Neuronal stem cell (in vitro differentiated cells): ENCODE measurements at regions not wholly inside any gene's neighbourhood (a gene's known extent, or its start where the extent isn't known, plus 50 kb on each side); places are given as distances from the start of the nearest gene placed in this dataset.
A peak's percentile ranks its signal among the peaks of the same experiment; 100 is the strongest.

Experiments used
- DNase-seq: peaks from one replicate; pipeline ENCODE4 v3.0.0-alpha.2; 2013; ENCODE audit warnings: low spot score
- H2AFZ ChIP-seq: one replicate; pipeline ENCODE4 v1.6.1; 2013; ENCODE audit warnings: mild to moderate bottlenecking, low read length, inconsistent platforms
- H2AK5ac ChIP-seq: 2 replicates; pipeline ENCODE4 v1.6.1; 2013; ENCODE audit warnings: low read depth, mild to moderate bottlenecking, inconsistent platforms, low read length, moderate library complexity, mixed read lengths
- H2BK120ac ChIP-seq: 2 replicates; pipeline ENCODE4 v1.6.1; 2013; ENCODE audit warnings: low read depth, mild to moderate bottlenecking, inconsistent platforms, low read length, moderate library complexity, mixed read lengths
- H2BK12ac ChIP-seq: one replicate; pipeline ENCODE4 v1.6.1; 2013; ENCODE audit warnings: low read length, inconsistent platforms
- H2BK15ac ChIP-seq: 2 replicates; pipeline ENCODE4 v1.6.1; 2013; ENCODE audit warnings: mild to moderate bottlenecking, low read length, inconsistent platforms, mixed read lengths
- H2BK5ac ChIP-seq: one replicate; pipeline ENCODE4 v1.6.1; 2013; ENCODE audit warnings: inconsistent platforms, mild to moderate bottlenecking, low read length, moderate library complexity
- H3K14ac ChIP-seq: one replicate; pipeline ENCODE4 v1.6.1; 2013; ENCODE audit warnings: low read length, inconsistent platforms
- H3K18ac ChIP-seq: 2 replicates; pipeline ENCODE4 v1.6.1; 2013; ENCODE audit warnings: low read length, inconsistent platforms
- H3K23ac ChIP-seq: 2 replicates; pipeline ENCODE4 v1.6.1; 2013; ENCODE audit warnings: low read depth, mild to moderate bottlenecking, mixed read lengths, low read length, inconsistent platforms; ENCODE audit not compliant: poor library complexity
- H3K27ac ChIP-seq: replicated peaks from 3 replicates; pipeline ENCODE4 v1.5.1; 2013; ENCODE audit warnings: low read length, inconsistent platforms
- H3K27me3 ChIP-seq, 3 experiments: 2 replicates each; pipeline ENCODE4 v1.6.1; 2013; ENCODE audit warnings: low read length in 3 of 3, mild to moderate bottlenecking in 2 of 3, inconsistent platforms in 1 of 3, low read depth in 1 of 3, mixed read lengths in 1 of 3, moderate library complexity in 1 of 3; ENCODE audit not compliant: control insufficient read depth in 3 of 3, insufficient read depth in 3 of 3
- H3K36me3 ChIP-seq, 2 donors: replicated peaks in 1 of 2; 2 replicates each; pipeline ENCODE4 v1.6.1; 2013; ENCODE audit warnings: low read length in 2 of 2; ENCODE audit not compliant: control insufficient read depth in 2 of 2, insufficient read depth in 2 of 2
- H3K4ac ChIP-seq: 2 replicates; pipeline ENCODE4 v1.6.1; 2013; ENCODE audit warnings: inconsistent platforms, mild to moderate bottlenecking, low read length, moderate library complexity
- H3K4me1 ChIP-seq, 2 donors: 1 replicate in 1 of 2; 2 replicates in 1 of 2; pipeline ENCODE4 v1.6.1; 2013; ENCODE audit warnings: low read length in 2 of 2, low read depth in 1 of 2; ENCODE audit not compliant: control insufficient read depth in 2 of 2, insufficient read depth in 1 of 2
- H3K4me2 ChIP-seq: one replicate; pipeline ENCODE4 v1.6.1; 2013; ENCODE audit warnings: mild to moderate bottlenecking, low read length, inconsistent platforms; ENCODE audit not compliant: insufficient read depth, poor library complexity, severe bottlenecking
- H3K4me3 ChIP-seq, 2 donors: 2 replicates each; pipeline ENCODE4 v1.5.1; 2013; ENCODE audit warnings: low read length in 2 of 2, mild to moderate bottlenecking in 2 of 2, inconsistent platforms in 1 of 2, moderate library complexity in 1 of 2
- H3K79me1 ChIP-seq: one replicate; pipeline ENCODE4 v1.6.1; 2013; ENCODE audit warnings: low read depth, mild to moderate bottlenecking, inconsistent platforms, low read length, moderate library complexity
- H3K9ac ChIP-seq: one replicate; pipeline ENCODE4 v1.6.1; 2013; ENCODE audit warnings: mild to moderate bottlenecking, low read depth, low read length, inconsistent platforms; ENCODE audit not compliant: poor library complexity
- H3K9me3 ChIP-seq, 2 donors: replicated peaks in 1 of 2; 2 replicates each; pipeline versions ENCODE3 to v1.6.1; 2013; ENCODE audit warnings: low read length in 2 of 2, mild to moderate bottlenecking in 2 of 2, inconsistent platforms in 1 of 2, low read depth in 1 of 2, mixed read lengths in 1 of 2, moderate library complexity in 1 of 2; ENCODE audit not compliant: control insufficient read depth in 2 of 2, insufficient read depth in 1 of 2
- H4K8ac ChIP-seq: one replicate; pipeline ENCODE4 v1.6.1; 2013; ENCODE audit warnings: low read depth, mild to moderate bottlenecking, inconsistent platforms, low read length, moderate library complexity
- H4K91ac ChIP-seq: one replicate; pipeline ENCODE4 v1.6.1; 2013; ENCODE audit warnings: low read length, low read depth, mild to moderate bottlenecking, inconsistent platforms; ENCODE audit not compliant: poor library complexity
- WGBS, 2 donors: extraction: QIAGEN DNeasy Blood & Tissue Kit; methylation state at CpG; one replicate each; pipeline ENCODE4 v1.1.7; 2013; ENCODE audit warnings: missing lambda C conversion rate in 2 of 2, mixed read lengths in 1 of 2; ENCODE audit not compliant: insufficient read length in 2 of 2, insufficient replicate concordance in 1 of 2; ENCODE audit errors: extremely low coverage in 2 of 2; 5-methylcytosine and 5-hydroxymethylcytosine counted together

- no peak overlapping the region for H2BK5ac ChIP-seq
- H3K4ac ChIP-seq, result no peak overlapping the region
- H3K4me2 ChIP-seq, result no peak overlapping the region
- no peak overlapping the region for H4K91ac ChIP-seq
- H3K18ac ChIP-seq, result no peak overlapping the region
- no peaks in the 10 kb centered on the region for H3K36me3 ChIP-seq
- no peaks in the 10 kb centered on the region for H3K27me3 ChIP-seq
- H2AFZ ChIP-seq, result no peak overlapping the region
- WGBS, 2 donors, result no CpG with 5 or more reads among the region's 3 CpGs
- no peak overlapping the region for H3K27ac ChIP-seq
- H3K9ac ChIP-seq, result no peak overlapping the region
- no peaks in the 10 kb centered on the region for H3K4me1 ChIP-seq
- H3K79me1 ChIP-seq, result no peaks in the 10 kb centered on the region
- H4K8ac ChIP-seq, result no peak overlapping the region
- H3K9me3 ChIP-seq, result peaks cover 0 to 2% of the 10 kb centered on the region in 2 donors
- no peak overlapping the region for H3K23ac ChIP-seq
- H3K4me3 ChIP-seq, result no peak overlapping the region
- no peak for DNase-seq
- H2BK15ac ChIP-seq, result no peak overlapping the region
- no peak overlapping the region for H2BK12ac ChIP-seq
- H2AK5ac ChIP-seq, result no peak overlapping the region
- no peak overlapping the region for H3K14ac ChIP-seq
- no peak overlapping the region for H2BK120ac ChIP-seq
Observed at GRCh38 chr9:91006046-91006445, 204.4 kb downstream of the SYK start.

DNA sequence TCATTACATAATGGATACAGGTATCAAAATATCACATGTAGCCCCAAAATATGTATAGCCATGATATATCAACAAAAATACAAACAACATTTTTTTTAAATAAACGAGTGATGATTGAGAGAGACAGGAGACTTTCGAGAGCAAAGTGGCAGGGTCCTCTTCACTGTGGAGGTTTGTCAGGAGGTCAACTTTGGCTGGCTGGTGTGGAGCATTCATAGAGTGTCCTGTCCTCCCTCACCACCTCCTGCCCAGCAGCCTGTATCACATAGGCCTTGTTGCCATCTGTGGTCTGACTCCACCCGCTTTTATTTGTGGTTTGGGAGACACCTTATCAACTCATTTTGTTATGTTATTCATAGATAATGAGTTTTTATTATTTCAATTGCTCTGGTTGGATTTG lies 206.9 kb downstream of the SYK start:
- Histone ChIP-seq H2BK12ac (no peak overlapping the region), H2BK120ac (no peak overlapping the region), H3K27ac (no peak overlapping the region), H3K27me3 (no peaks in the 10 kb centered on the region), H2AK5ac (no peak overlapping the region), H3K9me3 (peaks cover 0 to 3% of the 10 kb centered on the region in 2 donors), H3K79me1 (no peaks in the 10 kb centered on the region), H3K4me2 (no peak overlapping the region), H3K4me3 (no peak overlapping the region), H2BK5ac (no peak overlapping the region), H3K36me3 (no peaks in the 10 kb centered on the region), H3K18ac (no peak overlapping the region), H3K4me1 (no peaks in the 10 kb centered on the region), H3K14ac (no peak overlapping the region), H2BK15ac (no peak overlapping the region), H2AFZ (no peak overlapping the region), H4K8ac (no peak overlapping the region), H3K23ac (no peak overlapping the region), H4K91ac (no peak overlapping the region), H3K4ac (no peak overlapping the region), H3K9ac (no peak overlapping the region)
- no CpG with 5 or more reads among the region's 3 CpGs for WGBS, 2 donors
- no peak for DNase-seq

GRCh38 chr9:91011891-91012290 lies 210.3 kb downstream of the SYK start:
- no peak overlapping the region for H3K23ac ChIP-seq
- H3K4ac ChIP-seq, result no peak overlapping the region
- no peak overlapping the region for H2BK120ac ChIP-seq
- no peaks in the 10 kb centered on the region for H3K27me3 ChIP-seq
- H3K4me2 ChIP-seq, result no peak overlapping the region
- H3K27ac ChIP-seq, result no peak overlapping the region
- H4K8ac ChIP-seq, result no peak overlapping the region
- H2BK5ac ChIP-seq, result no peak overlapping the region
- no peak overlapping the region for H2AK5ac ChIP-seq
- H3K9me3 ChIP-seq, result peaks cover 0 to 4% of the 10 kb centered on the region in 2 donors
- no peak for DNase-seq
- WGBS, 2 donors, result no CpG with 5 or more reads among the region's 3 CpGs
- no peak overlapping the region for H4K91ac ChIP-seq
- no peak overlapping the region for H3K9ac ChIP-seq
- H2AFZ ChIP-seq, result no peak overlapping the region
- no peak overlapping the region for H3K14ac ChIP-seq
- H3K36me3 ChIP-seq, result no peaks in the 10 kb centered on the region
- H2BK15ac ChIP-seq, result no peak overlapping the region
- H3K4me1 ChIP-seq, result no peaks in the 10 kb centered on the region
- no peak overlapping the region for H2BK12ac ChIP-seq
- H3K4me3 ChIP-seq, result no peak overlapping the region
- no peak overlapping the region for H3K18ac ChIP-seq
- H3K79me1 ChIP-seq, result no peaks in the 10 kb centered on the region

DNA sequence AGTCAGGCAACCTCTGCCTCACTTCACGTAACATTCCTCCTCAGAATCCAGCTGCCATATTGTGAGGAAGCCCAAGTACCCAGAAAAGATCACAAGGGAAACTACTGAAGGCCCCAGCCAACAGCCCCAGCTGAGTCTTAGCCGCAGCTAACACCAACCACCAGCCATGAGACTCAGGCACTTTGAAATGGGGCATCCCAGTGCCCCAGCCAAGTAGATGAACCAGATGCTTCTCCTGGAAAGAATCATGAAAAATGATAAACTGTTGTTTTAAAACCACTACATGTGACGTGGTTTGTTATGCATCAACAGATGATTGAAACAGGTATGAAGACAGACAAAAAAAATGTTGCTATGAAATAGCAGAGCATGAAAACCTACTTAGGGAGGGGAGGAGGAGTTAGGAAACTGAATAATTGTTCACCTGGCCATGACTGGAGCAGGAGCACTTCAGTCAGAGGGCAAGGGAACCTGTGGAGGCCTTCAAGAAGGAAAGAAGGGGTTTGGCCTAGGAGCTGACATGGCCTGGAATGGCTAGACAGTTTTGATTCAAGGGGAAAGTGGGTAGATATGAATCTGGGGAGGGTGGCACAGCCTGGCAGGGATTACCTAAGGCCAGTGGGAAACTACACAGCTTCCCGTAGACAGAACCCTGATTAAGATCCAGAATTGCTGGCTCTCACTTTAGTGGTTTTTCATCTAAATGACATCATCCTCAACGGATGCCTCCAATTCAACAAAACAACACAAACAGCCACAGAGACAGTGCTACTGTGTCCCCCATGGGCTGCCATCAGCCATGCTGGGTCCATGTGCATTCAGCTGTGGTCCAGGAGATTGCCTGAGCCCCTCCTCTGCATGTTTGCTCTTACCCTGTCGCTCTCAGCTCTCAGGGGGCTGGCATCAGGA lies 211.6 kb downstream of the SYK start:
- Histone ChIP-seq H3K9me3 (peaks cover 0 to 4% of the 10 kb centered on the region in 2 donors), H4K91ac (no peak overlapping the region), H3K18ac (no peak overlapping the region), H3K9ac (no peak overlapping the region), H3K23ac (no peak overlapping the region), H3K4me3 (no peak overlapping the region), H2BK5ac (no peak overlapping the region), H3K4ac (no peak overlapping the region), H2AFZ (no peak overlapping the region), H4K8ac (no peak overlapping the region), H3K79me1 (no peaks in the 10 kb centered on the region), H2BK120ac (no peak overlapping the region), H2BK12ac (no peak overlapping the region), H3K27ac (no peak overlapping the region), H2BK15ac (no peak overlapping the region), H3K36me3 (no peaks in the 10 kb centered on the region), H2AK5ac (peak overlapping the region; percentile 47), H3K14ac (no peak overlapping the region), H3K4me2 (no peak overlapping the region), H3K27me3 (no peaks in the 10 kb centered on the region), H3K4me1 (no peaks in the 10 kb centered on the region)
- DNase-seq, result no peak
- no CpG with 5 or more reads among the region's 6 CpGs for WGBS, 2 donors
